Epithelial cell of proximal tubule (primary cell): ENCODE measurements at regions not wholly inside any gene's neighbourhood (a gene's known extent, or its start where the extent isn't known, plus 50 kb on each side); places are given as distances from the start of the nearest gene placed in this dataset.

Experiments
- DNase-seq: peaks from one replicate; pipeline ENCODE4 v3.0.0-alpha.2; 2011; ENCODE audit warnings: low read depth
- H3K4me3 ChIP-seq: 2 replicates; pipeline ENCODE4 v1.5.1; 2011; ENCODE audit warnings: low read depth, mild to moderate bottlenecking, low read length
- CTCF ChIP-seq: conservative IDR thresholded peaks from 2 replicates; pipeline ENCODE4 v1.5.1; 2012; ENCODE audit warnings: low read depth, mild to moderate bottlenecking, low read length

DNA sequence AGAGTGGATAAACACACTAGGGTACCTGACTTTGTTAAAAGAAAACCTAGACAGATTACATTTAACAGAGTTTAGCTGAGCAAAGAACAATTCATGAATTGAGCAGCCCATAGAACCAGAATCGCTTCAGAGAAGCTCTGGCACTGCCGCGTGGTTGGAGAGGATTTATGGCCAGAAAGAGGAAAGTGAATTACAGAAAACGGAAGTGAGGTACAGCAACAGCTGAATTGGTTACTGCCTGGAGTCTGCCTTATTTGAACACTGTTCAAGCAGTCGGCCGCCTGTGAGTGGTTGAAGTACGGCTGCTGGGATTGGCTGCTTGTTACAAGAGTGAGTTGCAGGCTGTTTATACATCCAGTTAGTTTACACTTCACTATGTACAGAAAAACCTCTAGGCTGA, 253.8 kb upstream of the CDYL start:
- no peak for DNase-seq
- no peak for TF ChIP-seq CTCF
- no peak overlapping the region for H3K4me3 ChIP-seq

GRCh38 chr6:4521070-4521469, 255.1 kb upstream of the CDYL start:
- no peak for DNase-seq
- H3K4me3 ChIP-seq: no peak overlapping the region
- TF ChIP-seq CTCF: no peak

DNA sequence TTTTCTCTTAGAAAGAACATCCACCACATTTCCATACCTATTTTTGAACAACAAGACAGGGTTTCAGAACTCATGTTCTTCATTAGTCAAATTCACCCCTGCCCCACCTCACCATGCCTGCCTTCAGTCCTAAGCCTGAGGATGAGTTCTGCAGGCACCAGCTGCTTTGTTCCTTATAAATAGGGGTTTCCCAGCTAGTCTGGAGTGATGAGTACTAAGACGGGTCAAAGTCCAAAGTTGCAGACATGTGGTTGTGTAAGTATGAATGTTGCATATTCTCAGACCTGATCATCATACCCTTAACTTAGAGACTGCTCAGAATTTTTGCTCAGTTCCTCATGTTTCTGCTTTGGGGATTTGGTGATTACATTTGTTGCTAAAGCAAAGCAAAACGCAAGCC, 257.7 kb upstream of the CDYL start:
- TF ChIP-seq CTCF: no peak
- no peak overlapping the region for H3K4me3 ChIP-seq
- peak; percentile 79 for DNase-seq

DNA sequence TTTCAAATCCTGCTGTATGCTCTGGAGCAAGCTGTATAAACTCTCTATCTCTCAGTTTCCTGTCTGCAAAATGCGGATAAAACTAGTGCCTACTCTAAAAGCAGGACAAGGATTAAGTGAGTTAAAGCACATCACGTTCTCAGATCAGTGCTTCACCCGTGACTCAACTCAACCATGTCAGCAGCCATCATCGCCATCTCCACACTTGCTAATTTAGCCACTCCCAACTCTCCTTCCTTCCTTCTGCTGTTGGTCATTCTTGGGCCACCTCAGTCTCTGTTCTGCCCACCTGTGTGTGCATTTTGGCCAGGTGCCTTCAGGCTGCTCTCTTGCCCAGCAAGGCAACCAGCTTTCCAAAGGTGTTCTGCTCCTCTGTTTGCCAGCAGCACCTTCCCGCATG, 260.0 kb upstream of the CDYL start:
- DNase-seq: no peak
- no peak overlapping the region for H3K4me3 ChIP-seq
- TF ChIP-seq CTCF: no peak

- no peak for DNase-seq
- no peak overlapping the region for H3K4me3 ChIP-seq
- TF ChIP-seq CTCF: no peak
These were observed 262.6 kb upstream of the CDYL start for GRCh38 chr6:4513561-4513960.

DNA sequence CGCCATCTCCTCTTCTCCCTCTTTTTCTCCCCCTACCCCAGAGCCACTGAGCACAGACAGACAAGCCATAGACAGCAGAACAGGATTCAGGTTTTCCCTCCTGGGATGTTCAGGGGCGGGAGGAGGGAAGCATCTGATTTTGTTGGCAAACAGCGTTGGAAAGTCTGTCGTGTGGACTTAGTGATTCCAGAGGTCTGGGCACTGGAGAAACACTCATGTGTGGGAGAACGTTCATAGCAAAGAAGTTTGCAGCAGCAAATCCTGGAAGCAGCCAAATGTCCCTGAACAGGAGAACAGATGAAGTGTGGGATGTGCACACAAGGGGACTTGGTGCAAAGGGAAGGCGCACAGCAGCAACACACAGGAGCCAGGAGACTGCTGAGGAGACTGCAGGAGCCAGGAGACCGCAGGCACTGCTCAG, 264.1 kb upstream of the CDYL start:
- DNase-seq: no peak
- TF ChIP-seq CTCF: no peak
- no peak overlapping the region for H3K4me3 ChIP-seq

GRCh38 chr6:4511641-4512020, 264.6 kb upstream of the CDYL start:
- no peak for TF ChIP-seq CTCF
- no peak for DNase-seq
- no peak overlapping the region for H3K4me3 ChIP-seq
